ENCODE measurements at regions not wholly inside any gene's neighbourhood (a gene's known extent, or its start where the extent isn't known, plus 50 kb on each side); places are given as distances from the start of the nearest gene placed in this dataset.

DNA sequence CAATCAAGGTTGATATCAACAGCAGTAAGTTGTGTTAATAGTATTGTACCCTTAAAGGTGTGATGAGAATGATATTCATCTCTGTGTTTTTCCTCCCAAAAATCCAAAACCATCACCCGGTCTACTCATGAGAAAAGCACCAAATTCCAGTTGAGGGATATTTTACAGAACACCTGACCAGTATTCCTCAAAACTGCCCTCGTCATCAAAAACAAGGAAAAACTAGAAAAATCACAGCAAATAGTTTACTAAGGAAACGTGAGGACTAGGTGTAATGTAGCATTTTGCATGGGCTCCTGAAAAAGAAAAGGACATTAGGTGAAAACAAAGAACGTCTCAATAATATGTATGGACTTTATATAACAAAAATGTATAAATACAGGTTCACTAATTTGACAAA, 394.4 kb upstream of the NRSN1 start:
- H3K27ac ChIP-seq (ENCODE audit: low read depth, low read length): no peak overlapping the region

More for the DNA sequence above, 394.4 kb upstream of the NRSN1 start:
- CTCF ChIA-PET: no interaction called here
- Histone ChIP-seq H3K9me2 (ENCODE audit: insufficient read depth) (no peaks in the 10 kb centered on the region), H3K9ac (ENCODE audit: low read length) (no peak overlapping the region), H3K9me3 (ENCODE audit: control insufficient read depth in 1 of 2, insufficient read depth in 1 of 2, low read depth in 1 of 2, low read length in 2 of 2) (peaks cover 0 to 3% of the 10 kb centered on the region in 2 experiments; a peak in 1 of 4 replicates), H2AFZ (ENCODE audit: low read depth, low read length, poor library complexity, severe bottlenecking) (no peak overlapping the region), H3K4me1 (ENCODE audit: control insufficient read depth in 1 of 2, insufficient read depth in 2 of 2, low read length in 2 of 2) (no peaks in the 10 kb centered on the region), H3K4me2 (ENCODE audit: low read length) (no peak overlapping the region), H3K4me3 (replicated peaks in 1 of 2; ENCODE audit: low read depth in 1 of 2, low read length in 2 of 2) (no peak overlapping the region), H4K20me1 (ENCODE audit: insufficient read depth) (no peaks in the 10 kb centered on the region), H3K27me3 (ENCODE audit: insufficient read depth, low read length) (no peaks in the 10 kb centered on the region), H3K79me2 (ENCODE audit: insufficient read depth, low read length) (no peaks in the 10 kb centered on the region), H3K36me3 (ENCODE audit: control insufficient read depth in 1 of 2, insufficient read depth in 2 of 2, low read length in 2 of 2) (no peaks in the 10 kb centered on the region)
- TF ChIP-seq SRF (IDR thresholded peaks at IDR 0.05; ENCODE audit: low read depth): no peak
- no peak for TF ChIP-seq POLR2A (IDR thresholded peaks at IDR 0.05; ENCODE audit: borderline replicate concordance, extremely low read depth, insufficient read depth, insufficient read length)
- no peak for TF ChIP-seq YY1 (IDR thresholded peaks at IDR 0.05; ENCODE audit: extremely low read depth, insufficient replicate concordance, low read depth, low read length)
- TF ChIP-seq, protein P1, sequence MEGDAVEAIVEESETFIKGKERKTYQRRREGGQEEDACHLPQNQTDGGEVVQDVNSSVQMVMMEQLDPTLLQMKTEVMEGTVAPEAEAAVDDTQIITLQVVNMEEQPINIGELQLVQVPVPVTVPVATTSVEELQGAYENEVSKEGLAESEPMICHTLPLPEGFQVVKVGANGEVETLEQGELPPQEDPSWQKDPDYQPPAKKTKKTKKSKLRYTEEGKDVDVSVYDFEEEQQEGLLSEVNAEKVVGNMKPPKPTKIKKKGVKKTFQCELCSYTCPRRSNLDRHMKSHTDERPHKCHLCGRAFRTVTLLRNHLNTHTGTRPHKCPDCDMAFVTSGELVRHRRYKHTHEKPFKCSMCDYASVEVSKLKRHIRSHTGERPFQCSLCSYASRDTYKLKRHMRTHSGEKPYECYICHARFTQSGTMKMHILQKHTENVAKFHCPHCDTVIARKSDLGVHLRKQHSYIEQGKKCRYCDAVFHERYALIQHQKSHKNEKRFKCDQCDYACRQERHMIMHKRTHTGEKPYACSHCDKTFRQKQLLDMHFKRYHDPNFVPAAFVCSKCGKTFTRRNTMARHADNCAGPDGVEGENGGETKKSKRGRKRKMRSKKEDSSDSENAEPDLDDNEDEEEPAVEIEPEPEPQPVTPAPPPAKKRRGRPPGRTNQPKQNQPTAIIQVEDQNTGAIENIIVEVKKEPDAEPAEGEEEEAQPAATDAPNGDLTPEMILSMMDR (IDR thresholded peaks at IDR 0.05 in 2 of 3, conservative IDR thresholded peaks at IDR 0.05 in 1 of 3; ENCODE audit: borderline replicate concordance in 1 of 3, insufficient read depth in 1 of 3, low read depth in 2 of 3, low read length in 2 of 3): no peak
- TF ChIP-seq, protein P2, sequence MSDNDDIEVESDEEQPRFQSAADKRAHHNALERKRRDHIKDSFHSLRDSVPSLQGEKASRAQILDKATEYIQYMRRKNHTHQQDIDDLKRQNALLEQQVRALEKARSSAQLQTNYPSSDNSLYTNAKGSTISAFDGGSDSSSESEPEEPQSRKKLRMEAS (IDR thresholded peaks at IDR 0.05): no peak
- no peak for TF ChIP-seq EZH2phosphoT487 (IDR thresholded peaks at IDR 0.05; ENCODE audit: borderline replicate concordance)
- TF ChIP-seq, protein P3, sequence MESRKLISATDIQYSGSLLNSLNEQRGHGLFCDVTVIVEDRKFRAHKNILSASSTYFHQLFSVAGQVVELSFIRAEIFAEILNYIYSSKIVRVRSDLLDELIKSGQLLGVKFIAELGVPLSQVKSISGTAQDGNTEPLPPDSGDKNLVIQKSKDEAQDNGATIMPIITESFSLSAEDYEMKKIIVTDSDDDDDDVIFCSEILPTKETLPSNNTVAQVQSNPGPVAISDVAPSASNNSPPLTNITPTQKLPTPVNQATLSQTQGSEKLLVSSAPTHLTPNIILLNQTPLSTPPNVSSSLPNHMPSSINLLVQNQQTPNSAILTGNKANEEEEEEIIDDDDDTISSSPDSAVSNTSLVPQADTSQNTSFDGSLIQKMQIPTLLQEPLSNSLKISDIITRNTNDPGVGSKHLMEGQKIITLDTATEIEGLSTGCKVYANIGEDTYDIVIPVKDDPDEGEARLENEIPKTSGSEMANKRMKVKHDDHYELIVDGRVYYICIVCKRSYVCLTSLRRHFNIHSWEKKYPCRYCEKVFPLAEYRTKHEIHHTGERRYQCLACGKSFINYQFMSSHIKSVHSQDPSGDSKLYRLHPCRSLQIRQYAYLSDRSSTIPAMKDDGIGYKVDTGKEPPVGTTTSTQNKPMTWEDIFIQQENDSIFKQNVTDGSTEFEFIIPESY (IDR thresholded peaks at IDR 0.05; ENCODE audit: extremely low read depth, insufficient replicate concordance, low read length): no peak
- TF ChIP-seq ZFX (IDR thresholded peaks at IDR 0.05): no peak
- no peak for TF ChIP-seq SP1 (IDR thresholded peaks at IDR 0.05; ENCODE audit: low read depth)
- no peak for TF ChIP-seq JUND (IDR thresholded peaks at IDR 0.05)
- TF ChIP-seq SIN3A (IDR thresholded peaks at IDR 0.05; ENCODE audit: low read depth): no peak
- TF ChIP-seq, protein P4, sequence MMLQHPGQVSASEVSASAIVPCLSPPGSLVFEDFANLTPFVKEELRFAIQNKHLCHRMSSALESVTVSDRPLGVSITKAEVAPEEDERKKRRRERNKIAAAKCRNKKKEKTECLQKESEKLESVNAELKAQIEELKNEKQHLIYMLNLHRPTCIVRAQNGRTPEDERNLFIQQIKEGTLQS (IDR thresholded peaks at IDR 0.05): no peak
- no peak for TF ChIP-seq POLR2AphosphoS5 (IDR thresholded peaks at IDR 0.05; ENCODE audit: low read depth, low read length)
- no peak for TF ChIP-seq TCF7L2 (IDR thresholded peaks at IDR 0.05; ENCODE audit: borderline replicate concordance, extremely low read depth, insufficient read depth, insufficient read length)
- no peak for TF ChIP-seq FOSL1 (IDR thresholded peaks at IDR 0.05; ENCODE audit: low read depth)
- TF ChIP-seq ZNF274 (IDR thresholded peaks at IDR 0.05; ENCODE audit: low read depth, low read length): no peak
- TF ChIP-seq ELF1 (IDR thresholded peaks at IDR 0.05; ENCODE audit: borderline replicate concordance, low read depth): no peak
- TF ChIP-seq EGR1 (IDR thresholded peaks at IDR 0.05; ENCODE audit: low read depth): no peak
- no peak for TF ChIP-seq CBX3 (IDR thresholded peaks at IDR 0.05; ENCODE audit: low read depth)
- POLR2A ChIA-PET: no interaction called here
- no TSS peak for BruUV-seq (replicated peaks)
- DNase-seq (ENCODE audit: low read depth, low spot score): no peak
- intact Hi-C loops (cut with micrococcal nuclease): no loop called here
- ATAC-seq: no peak
- RAD21 ChIA-PET (ENCODE audit: low non-redundant PET in 1 of 2, low total read pairs in 2 of 2, uncharacterized antibody in 2 of 2, unreplicated experiment in 2 of 2): no interaction called here
